ENCODE measurements at regions not wholly inside any gene's neighbourhood (a gene's known extent, or its start where the extent isn't known, plus 50 kb on each side); places are given as distances from the start of the nearest gene placed in this dataset.

DNA sequence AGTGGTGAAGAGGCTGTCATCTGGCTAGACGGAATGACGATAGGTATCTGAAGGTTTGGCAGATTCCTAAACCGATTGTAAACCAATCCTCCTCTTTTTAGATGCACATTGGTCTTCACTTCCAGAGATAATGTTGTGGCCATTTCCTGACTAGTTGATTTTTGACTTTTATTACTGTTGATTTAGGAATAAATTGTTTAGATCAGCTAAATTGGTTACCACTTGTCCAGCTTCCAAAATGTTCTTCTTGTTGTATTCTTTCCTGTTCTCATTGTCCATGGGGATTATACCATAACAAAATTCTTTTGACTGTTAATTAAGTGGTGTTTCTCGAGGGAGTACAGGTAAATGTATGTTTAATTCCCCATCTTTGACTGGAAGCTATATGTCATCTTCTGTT, 119.7 kb downstream of the MACROH2A1 start:
- Histone ChIP-seq H3K4me3 (ENCODE audit: low read length in 2 of 2) (no peak overlapping the region), H3K27ac (ENCODE audit: low read length) (no peak overlapping the region), H3K27me3 (ENCODE audit: control insufficient read depth in 1 of 2, insufficient read depth in 2 of 2, low read length in 2 of 2) (no peaks in the 10 kb centered on the region), H3K4me1 (ENCODE audit: control insufficient read depth, insufficient read depth, low read length) (no peaks in the 10 kb centered on the region), H3K36me3 (ENCODE audit: control insufficient read depth in 2 of 2, insufficient read depth in 2 of 2, low read length in 2 of 2) (no peaks in the 10 kb centered on the region), H3K9ac (ENCODE audit: low read length in 2 of 2) (no peak overlapping the region), H3K9me3 (ENCODE audit: control insufficient read depth in 2 of 2, low read length in 2 of 2) (no peaks in the 10 kb centered on the region)

DNA sequence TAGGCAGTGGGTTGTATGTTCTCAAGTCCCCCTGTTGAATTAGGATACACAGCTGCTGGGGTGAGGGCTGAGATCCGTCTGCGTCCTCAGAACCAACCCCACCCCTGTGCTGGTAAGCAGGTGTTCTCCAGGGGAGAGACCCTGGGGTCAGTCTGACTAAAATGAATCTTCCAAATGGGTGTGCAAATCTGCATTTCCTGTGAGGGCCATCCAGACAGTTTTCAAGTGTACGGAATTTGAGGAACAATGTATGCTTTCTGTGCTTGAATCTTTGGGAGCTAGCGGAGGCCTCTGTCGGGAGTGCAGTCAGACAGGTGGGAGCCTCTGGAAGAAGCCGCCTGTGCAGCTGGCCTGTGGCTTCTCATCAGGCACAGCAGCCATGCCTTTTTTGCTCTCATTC, 122.9 kb downstream of the MACROH2A1 start:
- Histone ChIP-seq H3K27ac (ENCODE audit: low read length) (no peak overlapping the region), H3K9ac (ENCODE audit: low read length in 2 of 2) (no peak overlapping the region), H3K36me3 (ENCODE audit: control insufficient read depth in 2 of 2, insufficient read depth in 2 of 2, low read length in 2 of 2) (no peaks in the 10 kb centered on the region), H3K4me1 (ENCODE audit: control insufficient read depth, insufficient read depth, low read length) (no peaks in the 10 kb centered on the region), H3K4me3 (ENCODE audit: low read length in 2 of 2) (no peak overlapping the region), H3K27me3 (ENCODE audit: control insufficient read depth in 1 of 2, insufficient read depth in 2 of 2, low read length in 2 of 2) (no peaks in the 10 kb centered on the region), H3K9me3 (ENCODE audit: control insufficient read depth in 2 of 2, low read length in 2 of 2) (no peaks in the 10 kb centered on the region)

DNA sequence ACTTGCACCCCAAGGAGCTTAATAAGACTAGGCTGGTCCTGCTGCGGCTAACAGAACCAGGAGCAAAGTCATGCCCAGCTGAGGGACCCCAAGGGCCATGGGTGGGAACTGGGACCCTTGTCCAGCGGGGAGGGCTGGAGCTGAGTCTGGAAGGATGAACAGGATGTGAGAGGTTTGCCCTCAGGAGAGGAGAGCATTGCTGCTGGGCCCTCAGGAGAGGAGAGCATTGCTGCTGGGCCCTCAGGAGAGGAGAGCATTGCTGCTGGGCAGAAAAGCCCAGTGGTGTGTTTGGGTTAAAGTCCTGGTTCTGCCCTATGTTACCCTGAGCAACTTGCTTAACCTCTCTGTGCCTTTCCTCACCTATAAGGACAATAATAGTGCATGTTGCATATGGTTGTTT, 125.8 kb downstream of the MACROH2A1 start:
- Histone ChIP-seq H3K9me3 (ENCODE audit: control insufficient read depth in 2 of 2, low read length in 2 of 2) (no peaks in the 10 kb centered on the region), H3K27ac (ENCODE audit: low read length) (no peak overlapping the region), H3K9ac (ENCODE audit: low read length in 2 of 2) (no peak overlapping the region), H3K4me1 (ENCODE audit: control insufficient read depth, insufficient read depth, low read length) (peaks cover 4% of the 10 kb centered on the region), H3K36me3 (ENCODE audit: control insufficient read depth in 2 of 2, insufficient read depth in 2 of 2, low read length in 2 of 2) (no peaks in the 10 kb centered on the region), H3K27me3 (ENCODE audit: control insufficient read depth in 1 of 2, insufficient read depth in 2 of 2, low read length in 2 of 2) (no peaks in the 10 kb centered on the region), H3K4me3 (ENCODE audit: low read length in 2 of 2) (no peak overlapping the region)

DNA sequence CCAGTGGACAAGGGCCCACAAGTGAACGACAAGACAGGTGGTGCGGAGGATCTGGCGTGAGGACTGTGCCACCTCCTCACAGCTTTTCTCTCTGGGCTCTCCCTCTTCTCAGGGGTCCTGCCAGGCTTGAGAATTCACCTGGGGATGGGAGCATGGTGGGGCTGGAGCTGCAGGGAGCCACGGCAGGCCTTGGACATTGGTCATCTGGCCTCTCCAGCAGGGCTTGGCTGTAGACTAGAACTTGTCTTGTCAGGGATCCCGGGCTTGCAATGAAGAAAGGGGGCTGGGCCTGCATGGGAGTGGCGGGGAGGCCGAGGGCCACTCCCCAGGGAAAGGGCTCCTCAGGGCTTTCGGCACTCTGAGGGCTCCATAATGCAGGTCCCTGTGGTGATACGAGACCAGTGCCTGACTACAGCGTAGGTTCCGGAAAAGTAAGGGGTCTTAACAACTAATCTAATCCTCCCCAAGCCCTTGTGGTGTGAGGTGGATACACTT, 126.7 kb downstream of the MACROH2A1 start:
- H3K4me1 ChIP-seq (ENCODE audit: control insufficient read depth, insufficient read depth, low read length): peaks cover 4% of the 10 kb centered on the region
- H3K27ac ChIP-seq (ENCODE audit: low read length): no peak overlapping the region

DNA sequence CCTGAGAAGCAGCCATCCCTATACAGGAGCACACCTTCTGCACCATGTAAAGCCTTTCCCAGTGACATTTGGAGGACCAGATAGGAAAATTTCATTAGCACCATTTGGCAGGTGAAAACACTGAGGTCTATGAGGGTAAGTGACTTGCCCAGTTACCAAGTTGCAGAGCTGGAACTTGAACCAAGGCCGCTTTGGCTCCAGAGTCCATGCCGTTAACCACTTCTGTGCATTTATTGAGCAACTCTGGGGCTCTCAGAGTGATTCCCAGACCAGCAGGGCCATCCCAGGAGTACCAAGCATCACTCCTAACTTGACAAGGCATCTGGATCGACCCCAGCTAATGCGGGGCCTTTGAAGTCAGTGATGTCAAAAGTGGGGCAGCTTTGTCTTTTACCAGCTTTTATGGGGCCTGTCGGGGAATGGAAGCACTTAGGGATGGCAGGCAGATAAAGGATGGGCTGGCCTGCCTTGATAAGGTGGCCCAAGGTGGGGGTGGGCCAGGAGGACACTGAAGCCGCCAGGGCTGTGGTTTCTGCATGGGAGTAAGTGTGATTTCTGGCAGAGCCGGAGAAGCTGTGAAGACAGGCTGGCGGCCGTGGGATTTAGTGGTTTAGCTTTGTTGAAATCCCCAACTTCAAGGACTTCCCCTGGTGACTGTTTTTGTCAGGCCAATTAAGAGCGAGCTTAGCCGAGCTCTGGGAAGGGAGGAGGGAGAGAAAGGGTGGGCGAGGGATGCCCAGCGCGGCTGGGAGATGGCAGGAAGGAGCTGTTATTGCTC, 127.3 kb downstream of the MACROH2A1 start:
- Histone ChIP-seq H3K4me3 (ENCODE audit: low read length in 2 of 2) (no peak overlapping the region), H3K9ac (ENCODE audit: low read length in 2 of 2) (no peak overlapping the region), H3K9me3 (ENCODE audit: control insufficient read depth in 2 of 2, low read length in 2 of 2) (no peaks in the 10 kb centered on the region), H3K36me3 (ENCODE audit: control insufficient read depth in 2 of 2, insufficient read depth in 2 of 2, low read length in 2 of 2) (no peaks in the 10 kb centered on the region), H3K4me1 (ENCODE audit: control insufficient read depth, insufficient read depth, low read length) (peaks cover 4% of the 10 kb centered on the region), H3K27ac (ENCODE audit: low read length) (no peak overlapping the region), H3K27me3 (ENCODE audit: control insufficient read depth in 1 of 2, insufficient read depth in 2 of 2, low read length in 2 of 2) (no peaks in the 10 kb centered on the region)

More for the DNA sequence above, 126.7 kb downstream of the MACROH2A1 start:
- Histone ChIP-seq H3K9me3 (ENCODE audit: control insufficient read depth in 2 of 2, low read length in 2 of 2) (no peaks in the 10 kb centered on the region), H3K4me3 (ENCODE audit: low read length in 2 of 2) (no peak overlapping the region), H3K36me3 (ENCODE audit: control insufficient read depth in 2 of 2, insufficient read depth in 2 of 2, low read length in 2 of 2) (no peaks in the 10 kb centered on the region), H3K27me3 (ENCODE audit: control insufficient read depth in 1 of 2, insufficient read depth in 2 of 2, low read length in 2 of 2) (no peaks in the 10 kb centered on the region), H3K9ac (ENCODE audit: low read length in 2 of 2) (no peak overlapping the region)

DNA sequence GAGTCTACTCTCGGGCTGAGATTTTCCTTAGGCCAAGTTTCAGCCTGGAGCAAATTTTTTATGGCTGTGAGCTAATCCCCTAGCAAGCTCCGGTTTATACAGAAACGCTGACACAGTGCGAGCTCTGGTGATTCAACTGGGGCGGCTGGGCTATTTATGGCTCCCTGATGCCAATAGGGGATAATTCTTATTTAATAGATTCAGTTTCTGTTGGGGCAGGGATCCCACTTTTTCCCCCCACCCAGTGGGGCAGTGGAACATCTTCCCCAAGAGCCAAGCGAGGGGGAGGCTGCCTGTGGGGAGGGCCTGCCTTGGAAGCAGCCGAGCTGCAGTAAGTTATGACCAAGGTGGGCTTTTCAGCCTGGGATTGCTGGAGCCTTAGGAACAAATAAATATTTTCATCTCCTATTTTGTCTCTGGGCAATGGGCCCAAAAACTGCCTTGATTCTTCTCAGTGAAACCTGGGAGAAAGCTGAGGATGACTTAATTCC, 129.1 kb downstream of the MACROH2A1 start:
- Histone ChIP-seq H3K9ac (ENCODE audit: low read length in 2 of 2) (peak overlapping the region in 1 of 2 donors; percentile 13), H3K4me3 (ENCODE audit: low read length in 2 of 2) (no peak overlapping the region), H3K27ac (ENCODE audit: low read length) (no peak overlapping the region)

DNA sequence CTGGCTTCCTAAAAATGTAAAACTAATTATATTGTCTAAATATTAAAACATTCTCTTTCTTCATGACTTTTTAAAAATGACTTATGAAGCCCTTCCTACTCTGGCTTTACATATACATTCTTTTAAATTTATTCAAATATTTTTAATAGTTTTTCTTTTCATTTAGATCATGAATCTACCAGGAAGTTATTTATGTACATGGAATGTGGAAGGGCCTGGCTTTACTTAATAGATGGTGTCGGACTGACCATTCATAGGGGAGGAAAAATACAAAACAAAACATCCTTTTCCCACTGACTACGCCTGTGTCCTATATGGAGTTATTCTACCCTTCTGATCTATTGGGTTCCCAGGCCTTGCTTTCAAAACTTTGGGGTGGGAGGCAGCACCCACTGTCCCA, 129.8 kb downstream of the MACROH2A1 start:
- no peak overlapping the region for H3K9ac ChIP-seq (ENCODE audit: low read length in 2 of 2)
- no peak overlapping the region for H3K27ac ChIP-seq (ENCODE audit: low read length)
- H3K4me1 ChIP-seq (ENCODE audit: control insufficient read depth, insufficient read depth, low read length): peaks cover 4% of the 10 kb centered on the region
- H3K36me3 ChIP-seq (ENCODE audit: control insufficient read depth in 2 of 2, insufficient read depth in 2 of 2, low read length in 2 of 2): no peaks in the 10 kb centered on the region
- H3K9me3 ChIP-seq (ENCODE audit: control insufficient read depth in 2 of 2, low read length in 2 of 2): no peaks in the 10 kb centered on the region
- no peaks in the 10 kb centered on the region for H3K27me3 ChIP-seq (ENCODE audit: control insufficient read depth in 1 of 2, insufficient read depth in 2 of 2, low read length in 2 of 2)
- H3K4me3 ChIP-seq (ENCODE audit: low read length in 2 of 2): no peak overlapping the region

More for the DNA sequence above, 129.1 kb downstream of the MACROH2A1 start:
- peaks cover 4% of the 10 kb centered on the region for H3K4me1 ChIP-seq (ENCODE audit: control insufficient read depth, insufficient read depth, low read length)
- no peaks in the 10 kb centered on the region for H3K27me3 ChIP-seq (ENCODE audit: control insufficient read depth in 1 of 2, insufficient read depth in 2 of 2, low read length in 2 of 2)
- no peaks in the 10 kb centered on the region for H3K9me3 ChIP-seq (ENCODE audit: control insufficient read depth in 2 of 2, low read length in 2 of 2)
- no peaks in the 10 kb centered on the region for H3K36me3 ChIP-seq (ENCODE audit: control insufficient read depth in 2 of 2, insufficient read depth in 2 of 2, low read length in 2 of 2)

DNA sequence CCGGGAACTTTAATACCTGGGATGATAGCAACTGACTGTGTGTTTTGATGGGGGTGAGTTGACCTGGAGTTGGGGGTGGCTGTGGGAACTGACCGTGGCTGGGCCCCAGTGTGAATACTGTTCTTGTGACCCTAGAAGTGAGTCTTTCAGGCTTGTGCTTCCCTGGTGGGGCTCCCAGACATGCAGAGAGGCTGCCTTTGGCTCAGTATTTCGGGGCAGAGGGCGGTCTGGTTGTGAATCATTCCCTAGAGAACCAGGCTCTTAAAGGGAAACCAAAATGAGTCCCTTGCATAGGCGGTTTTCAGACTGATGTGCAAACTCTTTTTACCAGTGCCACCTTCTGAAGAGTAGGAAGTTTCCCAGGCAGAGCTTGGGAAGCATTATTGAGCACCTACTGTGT, 132.1 kb downstream of the MACROH2A1 start:
- H3K27ac ChIP-seq (ENCODE audit: low read length): no peak overlapping the region
- H3K36me3 ChIP-seq (ENCODE audit: control insufficient read depth in 2 of 2, insufficient read depth in 2 of 2, low read length in 2 of 2): no peaks in the 10 kb centered on the region
- no peak overlapping the region for H3K9ac ChIP-seq (ENCODE audit: low read length in 2 of 2)
- no peaks in the 10 kb centered on the region for H3K9me3 ChIP-seq (ENCODE audit: control insufficient read depth in 2 of 2, low read length in 2 of 2)
- H3K27me3 ChIP-seq (ENCODE audit: control insufficient read depth in 1 of 2, insufficient read depth in 2 of 2, low read length in 2 of 2): no peaks in the 10 kb centered on the region
- no peak overlapping the region for H3K4me3 ChIP-seq (ENCODE audit: low read length in 2 of 2)
- H3K4me1 ChIP-seq (ENCODE audit: control insufficient read depth, insufficient read depth, low read length): peaks cover 4% of the 10 kb centered on the region

DNA sequence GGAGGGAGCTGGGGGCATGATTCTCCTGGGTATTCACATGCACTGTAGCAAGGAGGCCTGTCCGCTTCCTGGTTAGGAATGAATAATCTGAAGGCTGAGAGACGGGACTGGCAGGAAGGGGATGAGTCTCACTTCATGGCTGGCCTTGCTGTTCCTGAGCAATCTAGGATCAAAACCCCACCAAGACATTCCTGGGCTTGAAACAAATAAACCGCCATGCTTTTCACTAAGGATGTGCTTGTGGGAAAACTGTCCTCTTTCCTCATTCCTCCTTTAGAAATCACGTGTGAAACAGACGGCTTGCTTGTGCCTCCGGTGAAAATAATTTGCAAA, 132.8 kb downstream of the MACROH2A1 start:
- no peak overlapping the region for H3K4me3 ChIP-seq (ENCODE audit: low read length in 2 of 2)
- peaks cover 4% of the 10 kb centered on the region for H3K4me1 ChIP-seq (ENCODE audit: control insufficient read depth, insufficient read depth, low read length)
- no peaks in the 10 kb centered on the region for H3K27me3 ChIP-seq (ENCODE audit: control insufficient read depth in 1 of 2, insufficient read depth in 2 of 2, low read length in 2 of 2)
- no peak overlapping the region for H3K9ac ChIP-seq (ENCODE audit: low read length in 2 of 2)
- H3K9me3 ChIP-seq (ENCODE audit: control insufficient read depth in 2 of 2, low read length in 2 of 2): no peaks in the 10 kb centered on the region
- no peaks in the 10 kb centered on the region for H3K36me3 ChIP-seq (ENCODE audit: control insufficient read depth in 2 of 2, insufficient read depth in 2 of 2, low read length in 2 of 2)
- H3K27ac ChIP-seq (ENCODE audit: low read length): no peak overlapping the region

DNA sequence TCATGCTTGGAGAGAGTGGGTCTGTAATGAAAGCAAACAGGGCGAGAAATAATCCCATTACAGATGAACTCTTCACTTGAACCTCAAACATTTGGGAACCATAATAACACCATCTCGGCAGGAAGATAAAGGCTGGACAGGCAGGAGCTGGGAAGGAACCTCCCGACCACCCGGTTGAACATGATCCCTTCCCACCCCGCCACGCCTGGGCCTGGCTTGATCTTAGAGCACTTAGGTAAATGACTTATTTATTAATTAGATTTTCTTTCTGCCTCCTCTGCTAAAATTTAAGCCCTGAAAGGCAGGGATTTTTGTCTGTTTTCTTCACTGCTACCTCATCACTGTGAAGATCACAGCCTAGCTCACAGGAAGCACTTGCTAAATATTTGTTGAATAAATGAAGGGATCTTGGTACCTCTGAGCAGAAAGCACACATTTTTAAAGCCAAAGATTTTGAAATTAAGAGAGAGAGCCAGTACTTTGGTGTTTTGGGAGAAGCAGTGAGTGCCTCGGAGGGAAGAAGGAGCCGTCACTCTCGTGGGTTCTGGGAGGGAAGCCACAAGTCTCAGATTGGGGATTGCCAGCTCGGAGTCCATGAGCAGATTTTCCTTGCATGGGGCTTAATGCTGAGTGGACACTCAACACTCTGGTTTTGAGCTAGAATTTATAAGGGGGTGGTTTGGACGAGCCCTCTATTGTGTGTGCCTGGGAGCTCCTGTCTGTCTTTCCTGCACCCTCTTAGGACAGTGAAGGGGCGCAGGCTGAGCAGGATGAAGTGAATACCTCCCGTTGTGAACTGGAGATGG, 133.3 kb downstream of the MACROH2A1 start:
- Histone ChIP-seq H3K4me3 (ENCODE audit: low read length in 2 of 2) (no peak overlapping the region), H3K27me3 (ENCODE audit: control insufficient read depth in 1 of 2, insufficient read depth in 2 of 2, low read length in 2 of 2) (no peaks in the 10 kb centered on the region), H3K9ac (ENCODE audit: low read length in 2 of 2) (no peak overlapping the region), H3K36me3 (ENCODE audit: control insufficient read depth in 2 of 2, insufficient read depth in 2 of 2, low read length in 2 of 2) (no peaks in the 10 kb centered on the region), H3K27ac (ENCODE audit: low read length) (no peak overlapping the region), H3K9me3 (ENCODE audit: control insufficient read depth in 2 of 2, low read length in 2 of 2) (no peaks in the 10 kb centered on the region), H3K4me1 (ENCODE audit: control insufficient read depth, insufficient read depth, low read length) (peaks cover 4% of the 10 kb centered on the region)
